GM23248 (cell line): ENCODE measurements at regions not wholly inside any gene's neighbourhood (a gene's known extent, or its start where the extent isn't known, plus 50 kb on each side); places are given as distances from the start of the nearest gene placed in this dataset.

Experiments used
- EZH2 ChIP-seq: fragments of 200-600 bp; sonication (generic); IDR thresholded peaks from 2 replicates; pipeline ENCODE4 v1.6.1; 2018; ENCODE audit warnings: antibody characterized with exemption, mild to moderate bottlenecking; ENCODE audit not compliant: insufficient read depth, poor library complexity, severe bottlenecking
- EZH2phosphoT487 ChIP-seq: fragments of 200-600 bp; sonication (generic); IDR thresholded peaks from 2 replicates; pipeline ENCODE4 v1.6.1; 2018; ENCODE audit warnings: antibody characterized with exemption, moderate library complexity, mild to moderate bottlenecking, low read depth; ENCODE audit not compliant: insufficient read depth

GRCh38 chr2:64345998-64346397, 108.0 kb upstream of the LGALSL start:
- TF ChIP-seq EZH2phosphoT487 (no peak), EZH2 (no peak)
